ENCODE measurements at regions not wholly inside any gene's neighbourhood (a gene's known extent, or its start where the extent isn't known, plus 50 kb on each side); places are given as distances from the start of the nearest gene placed in this dataset.
"Not testable (repeated sequence)": the region's sequence is repeated elsewhere in the genome, so short reads cannot be mapped to it uniquely, and the experiment has no call there.

- TF ChIP-seq, protein P1, sequence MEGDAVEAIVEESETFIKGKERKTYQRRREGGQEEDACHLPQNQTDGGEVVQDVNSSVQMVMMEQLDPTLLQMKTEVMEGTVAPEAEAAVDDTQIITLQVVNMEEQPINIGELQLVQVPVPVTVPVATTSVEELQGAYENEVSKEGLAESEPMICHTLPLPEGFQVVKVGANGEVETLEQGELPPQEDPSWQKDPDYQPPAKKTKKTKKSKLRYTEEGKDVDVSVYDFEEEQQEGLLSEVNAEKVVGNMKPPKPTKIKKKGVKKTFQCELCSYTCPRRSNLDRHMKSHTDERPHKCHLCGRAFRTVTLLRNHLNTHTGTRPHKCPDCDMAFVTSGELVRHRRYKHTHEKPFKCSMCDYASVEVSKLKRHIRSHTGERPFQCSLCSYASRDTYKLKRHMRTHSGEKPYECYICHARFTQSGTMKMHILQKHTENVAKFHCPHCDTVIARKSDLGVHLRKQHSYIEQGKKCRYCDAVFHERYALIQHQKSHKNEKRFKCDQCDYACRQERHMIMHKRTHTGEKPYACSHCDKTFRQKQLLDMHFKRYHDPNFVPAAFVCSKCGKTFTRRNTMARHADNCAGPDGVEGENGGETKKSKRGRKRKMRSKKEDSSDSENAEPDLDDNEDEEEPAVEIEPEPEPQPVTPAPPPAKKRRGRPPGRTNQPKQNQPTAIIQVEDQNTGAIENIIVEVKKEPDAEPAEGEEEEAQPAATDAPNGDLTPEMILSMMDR (optimal IDR thresholded peaks at IDR 0.05 in 1 of 3, IDR thresholded peaks at IDR 0.05 in 1 of 3, conservative IDR thresholded peaks at IDR 0.05 in 1 of 3; ENCODE audit: extremely low read depth in 1 of 3, insufficient read depth in 2 of 3, low read length in 3 of 3) = not testable (repeated sequence)
- TF ChIP-seq EZH2 (IDR thresholded peaks at IDR 0.05; ENCODE audit: low read length) = not testable (repeated sequence)
Observed at GRCh38 chr17:15869868-15870267, 75.1 kb upstream of the ADORA2B start.
